GM12872 (cell line): ENCODE measurements at regions not wholly inside any gene's neighbourhood (a gene's known extent, or its start where the extent isn't known, plus 50 kb on each side); places are given as distances from the start of the nearest gene placed in this dataset.

Source experiments
- TF ChIP-seq, protein P1 (sequence below): IDR thresholded peaks from 3 replicates; pipeline ENCODE4 v1.5.1; 2011; ENCODE audit warnings: low read depth, mild to moderate bottlenecking, low read length, moderate library complexity; ENCODE audit not compliant: insufficient read depth

DNA sequence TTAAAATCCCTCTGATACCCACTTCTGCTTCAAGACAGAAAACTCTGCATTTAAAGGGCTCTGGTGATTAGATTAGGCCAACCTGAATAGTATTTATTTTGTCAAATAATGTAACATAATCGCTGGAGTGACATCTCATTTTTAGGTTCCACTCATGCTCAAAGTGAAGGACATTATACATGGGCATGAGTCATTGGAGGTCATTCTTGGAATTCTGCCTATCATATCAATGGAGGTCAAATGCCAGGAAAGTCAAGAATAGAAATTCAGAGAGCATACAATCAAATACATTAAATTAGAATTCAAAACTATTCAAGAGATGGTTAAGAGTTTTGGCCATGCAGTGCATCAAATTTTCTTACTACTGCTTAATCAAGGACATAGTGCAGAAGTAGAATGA, 50.8 kb upstream of the PRSS1 start:
- TF ChIP-seq, protein P1, sequence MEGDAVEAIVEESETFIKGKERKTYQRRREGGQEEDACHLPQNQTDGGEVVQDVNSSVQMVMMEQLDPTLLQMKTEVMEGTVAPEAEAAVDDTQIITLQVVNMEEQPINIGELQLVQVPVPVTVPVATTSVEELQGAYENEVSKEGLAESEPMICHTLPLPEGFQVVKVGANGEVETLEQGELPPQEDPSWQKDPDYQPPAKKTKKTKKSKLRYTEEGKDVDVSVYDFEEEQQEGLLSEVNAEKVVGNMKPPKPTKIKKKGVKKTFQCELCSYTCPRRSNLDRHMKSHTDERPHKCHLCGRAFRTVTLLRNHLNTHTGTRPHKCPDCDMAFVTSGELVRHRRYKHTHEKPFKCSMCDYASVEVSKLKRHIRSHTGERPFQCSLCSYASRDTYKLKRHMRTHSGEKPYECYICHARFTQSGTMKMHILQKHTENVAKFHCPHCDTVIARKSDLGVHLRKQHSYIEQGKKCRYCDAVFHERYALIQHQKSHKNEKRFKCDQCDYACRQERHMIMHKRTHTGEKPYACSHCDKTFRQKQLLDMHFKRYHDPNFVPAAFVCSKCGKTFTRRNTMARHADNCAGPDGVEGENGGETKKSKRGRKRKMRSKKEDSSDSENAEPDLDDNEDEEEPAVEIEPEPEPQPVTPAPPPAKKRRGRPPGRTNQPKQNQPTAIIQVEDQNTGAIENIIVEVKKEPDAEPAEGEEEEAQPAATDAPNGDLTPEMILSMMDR: no peak

DNA sequence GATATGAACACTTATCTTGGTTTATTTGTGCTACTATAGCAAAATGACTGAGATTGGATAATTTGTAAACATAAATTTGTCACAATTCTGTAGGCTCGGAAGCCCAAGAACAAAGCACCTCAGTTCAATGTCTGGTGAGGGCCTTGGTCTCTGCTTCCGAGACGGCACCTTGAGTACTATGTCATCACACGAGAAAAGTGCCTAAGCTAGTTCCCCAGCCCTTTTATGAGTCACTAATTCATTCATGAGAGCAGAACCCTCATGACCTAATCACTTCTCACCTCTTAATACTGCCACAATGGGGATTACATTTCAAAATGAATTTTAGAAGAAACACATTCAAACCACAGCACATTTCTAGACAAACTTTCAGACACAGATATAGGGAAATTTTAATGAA, 52.0 kb upstream of the PRSS1 start:
- TF ChIP-seq, protein P1: no peak

GRCh38 chr7:142696456-142697179, 52.7 kb upstream of the PRSS1 start:
- TF ChIP-seq, protein P1: no peak

DNA sequence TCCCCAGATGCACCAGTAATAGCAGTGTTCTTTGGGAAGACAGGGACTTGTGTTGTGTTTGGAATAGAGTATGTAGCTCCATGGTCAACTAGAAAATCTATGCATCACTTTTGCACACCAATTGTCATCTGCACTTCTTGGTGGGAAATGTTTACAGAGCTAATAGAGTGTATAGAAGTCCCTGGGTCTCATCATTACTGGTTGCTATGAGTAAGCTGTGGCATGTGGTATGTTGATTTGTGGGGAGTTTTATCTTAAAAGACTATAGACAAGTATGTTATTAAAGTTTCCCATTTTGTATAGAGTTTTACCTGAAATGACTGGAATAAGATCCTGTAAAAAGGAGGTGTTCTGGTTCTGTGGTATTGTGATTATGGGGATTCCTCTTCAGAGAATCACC, 55.4 kb upstream of the PRSS1 start:
- TF ChIP-seq, protein P1: no peak

DNA sequence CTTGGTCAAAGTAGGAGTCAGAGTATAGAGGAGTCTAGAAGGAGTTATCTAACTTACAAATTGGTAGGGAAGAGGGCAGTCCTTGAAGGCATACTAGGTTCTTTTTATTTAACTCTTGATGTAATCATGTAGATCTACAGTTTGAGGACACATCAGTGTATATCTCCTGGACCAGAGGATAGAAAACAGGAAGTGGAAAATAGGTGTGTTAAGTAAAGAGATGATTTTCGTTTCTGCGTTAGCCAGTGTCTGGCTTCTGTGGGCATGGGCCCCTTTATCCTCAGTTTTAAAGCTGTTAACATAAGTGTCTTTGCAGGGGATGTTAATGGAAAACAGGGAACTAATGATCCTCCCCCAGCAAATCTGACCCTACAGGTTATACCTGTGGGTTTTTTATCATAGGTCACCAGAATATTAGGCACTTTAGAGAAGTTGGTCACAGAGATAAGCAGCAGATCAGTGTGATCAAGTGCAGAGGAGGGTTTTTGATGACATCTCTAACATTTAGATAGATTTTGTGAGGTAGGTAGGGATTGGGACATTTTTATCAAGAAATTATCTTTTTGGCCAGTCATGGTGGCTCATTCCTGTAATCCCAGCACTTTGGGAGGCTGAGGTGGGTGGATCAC, 58.6 kb upstream of the PRSS1 start:
- TF ChIP-seq, protein P1: no peak

GRCh38 chr7:142689439-142690120, 59.7 kb upstream of the PRSS1 start:
- TF ChIP-seq, protein P1: 0 out of 3 replicates have a peak, but pooled peaks have one; percentile 17

GRCh38 chr7:142685877-142686508, 63.3 kb upstream of the PRSS1 start:
- TF ChIP-seq, protein P1: no peak
